AG09309 (cell line): ENCODE measurements at regions not wholly inside any gene's neighbourhood (a gene's known extent, or its start where the extent isn't known, plus 50 kb on each side); places are given as distances from the start of the nearest gene placed in this dataset.

Source experiments
- DNase-seq: peaks from one replicate; pipeline ENCODE4 v3.0.0-alpha.2; 2010; ENCODE audit warnings: low read depth
- H3K4me3 ChIP-seq: 2 replicates; pipeline ENCODE4 v1.5.1; 2011; ENCODE audit warnings: mild to moderate bottlenecking, low read depth, low read length, moderate library complexity; ENCODE audit not compliant: control insufficient read depth
- TF ChIP-seq, protein P1 (sequence below): IDR thresholded peaks from 2 replicates; pipeline ENCODE4 v1.5.1; 2011; ENCODE audit warnings: mild to moderate bottlenecking, low read depth, low read length, inconsistent platforms; ENCODE audit not compliant: insufficient read depth, control insufficient read depth; ENCODE audit errors: missing control alignments

DNA sequence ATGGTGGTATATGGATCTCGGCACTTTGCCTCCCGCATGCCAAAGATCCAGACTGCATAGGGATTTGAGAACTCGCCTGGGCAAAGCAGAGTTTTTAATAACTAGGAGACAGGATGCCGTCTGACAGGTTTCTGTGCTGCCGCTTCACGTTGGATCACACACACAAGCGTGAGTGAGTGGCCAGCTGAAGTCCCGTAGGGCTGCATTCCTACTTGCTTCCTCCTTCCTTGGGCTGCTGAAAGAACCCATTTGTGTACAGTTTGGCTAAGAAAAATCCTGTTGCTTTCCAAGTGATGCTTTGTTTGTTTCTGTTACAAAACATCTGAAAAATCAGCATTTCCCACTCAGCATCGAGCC is 604.3 kb upstream of the CFAP20DC start:
- TF ChIP-seq, protein P1, sequence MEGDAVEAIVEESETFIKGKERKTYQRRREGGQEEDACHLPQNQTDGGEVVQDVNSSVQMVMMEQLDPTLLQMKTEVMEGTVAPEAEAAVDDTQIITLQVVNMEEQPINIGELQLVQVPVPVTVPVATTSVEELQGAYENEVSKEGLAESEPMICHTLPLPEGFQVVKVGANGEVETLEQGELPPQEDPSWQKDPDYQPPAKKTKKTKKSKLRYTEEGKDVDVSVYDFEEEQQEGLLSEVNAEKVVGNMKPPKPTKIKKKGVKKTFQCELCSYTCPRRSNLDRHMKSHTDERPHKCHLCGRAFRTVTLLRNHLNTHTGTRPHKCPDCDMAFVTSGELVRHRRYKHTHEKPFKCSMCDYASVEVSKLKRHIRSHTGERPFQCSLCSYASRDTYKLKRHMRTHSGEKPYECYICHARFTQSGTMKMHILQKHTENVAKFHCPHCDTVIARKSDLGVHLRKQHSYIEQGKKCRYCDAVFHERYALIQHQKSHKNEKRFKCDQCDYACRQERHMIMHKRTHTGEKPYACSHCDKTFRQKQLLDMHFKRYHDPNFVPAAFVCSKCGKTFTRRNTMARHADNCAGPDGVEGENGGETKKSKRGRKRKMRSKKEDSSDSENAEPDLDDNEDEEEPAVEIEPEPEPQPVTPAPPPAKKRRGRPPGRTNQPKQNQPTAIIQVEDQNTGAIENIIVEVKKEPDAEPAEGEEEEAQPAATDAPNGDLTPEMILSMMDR, result no peak
- no peak overlapping the region for H3K4me3 ChIP-seq
- DNase-seq, result no peak

DNA sequence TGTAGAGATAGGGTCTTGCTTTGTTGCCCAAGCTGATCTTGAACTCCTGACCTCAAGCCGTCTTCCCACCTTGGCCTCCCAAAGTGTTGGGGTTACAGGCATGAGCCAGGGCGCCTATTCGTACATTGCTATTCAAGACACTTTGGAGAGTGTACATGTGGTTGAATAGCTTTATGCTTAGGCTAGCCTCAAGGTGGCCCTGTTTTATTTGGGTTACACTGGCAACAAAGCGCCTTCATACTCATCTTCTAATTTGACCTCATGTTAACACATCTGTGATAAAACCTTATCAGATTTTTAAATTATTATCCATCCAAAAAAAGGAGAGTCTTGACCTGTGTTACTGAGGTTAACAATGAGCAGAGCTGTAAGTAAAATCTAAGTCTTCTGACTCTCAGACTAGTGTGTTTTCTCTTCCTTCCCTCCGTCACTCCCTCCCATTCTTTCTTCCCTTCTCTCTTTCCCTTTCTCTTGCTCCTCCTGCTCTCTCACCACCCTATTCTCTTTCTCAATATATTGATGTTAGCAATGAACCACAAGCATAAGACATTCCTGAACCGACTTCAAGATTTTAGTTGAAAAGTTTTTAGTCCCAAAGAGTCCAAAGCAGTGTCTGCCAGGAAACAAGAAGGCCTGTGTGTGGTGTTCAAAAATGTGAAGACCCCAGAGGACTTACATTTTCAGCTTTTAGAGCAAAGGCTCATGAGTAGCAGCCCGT is 603.7 kb upstream of the CFAP20DC start:
- TF ChIP-seq, protein P1, result no peak
- H3K4me3 ChIP-seq, result no peak overlapping the region
- no peak for DNase-seq

DNA sequence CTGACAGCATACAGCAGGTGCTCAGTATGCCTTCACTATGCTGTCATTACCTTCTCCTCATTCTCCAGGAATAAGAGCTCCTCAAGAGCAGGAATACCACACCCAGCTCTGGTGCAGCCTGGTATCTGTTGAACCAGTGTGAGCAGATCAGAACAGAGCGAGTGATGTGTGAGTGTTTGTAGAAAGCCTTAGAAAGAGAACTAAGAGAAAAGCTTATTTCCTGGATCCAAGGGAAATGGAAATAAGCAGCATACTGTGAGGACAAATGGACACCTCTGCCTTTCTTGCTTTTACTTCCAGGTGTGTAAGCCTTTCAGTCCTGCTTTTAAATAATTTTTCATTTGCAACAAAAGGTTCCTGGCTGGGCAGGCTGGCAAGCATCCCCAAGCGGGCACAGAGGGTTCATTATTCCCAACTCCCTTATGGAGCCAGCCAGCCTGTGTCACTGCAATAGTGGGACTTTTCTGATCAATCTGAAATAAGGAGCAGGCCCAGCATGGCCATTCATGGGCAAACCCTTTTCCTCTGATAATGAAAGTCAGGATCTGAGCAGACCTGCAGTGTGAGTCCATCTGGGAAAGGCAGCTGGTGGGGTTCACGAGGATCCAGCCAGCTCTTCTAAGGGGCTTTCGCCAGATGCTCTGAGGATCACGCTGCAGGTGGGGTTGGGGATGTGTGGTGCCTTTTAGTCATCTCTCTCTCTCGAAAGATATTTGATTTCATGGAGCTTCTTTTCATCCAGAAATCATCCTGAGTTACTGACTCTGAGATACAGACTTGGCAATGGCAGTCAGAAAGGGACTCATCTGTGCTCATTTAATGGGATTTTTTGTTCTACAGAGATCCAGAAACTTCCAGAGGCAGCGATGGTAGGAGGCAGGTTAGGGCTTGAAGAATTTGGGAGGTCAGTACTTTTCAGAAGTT is 594.9 kb upstream of the CFAP20DC start:
- no peak for DNase-seq
- TF ChIP-seq, protein P1, result no peak
- no peak overlapping the region for H3K4me3 ChIP-seq

DNA sequence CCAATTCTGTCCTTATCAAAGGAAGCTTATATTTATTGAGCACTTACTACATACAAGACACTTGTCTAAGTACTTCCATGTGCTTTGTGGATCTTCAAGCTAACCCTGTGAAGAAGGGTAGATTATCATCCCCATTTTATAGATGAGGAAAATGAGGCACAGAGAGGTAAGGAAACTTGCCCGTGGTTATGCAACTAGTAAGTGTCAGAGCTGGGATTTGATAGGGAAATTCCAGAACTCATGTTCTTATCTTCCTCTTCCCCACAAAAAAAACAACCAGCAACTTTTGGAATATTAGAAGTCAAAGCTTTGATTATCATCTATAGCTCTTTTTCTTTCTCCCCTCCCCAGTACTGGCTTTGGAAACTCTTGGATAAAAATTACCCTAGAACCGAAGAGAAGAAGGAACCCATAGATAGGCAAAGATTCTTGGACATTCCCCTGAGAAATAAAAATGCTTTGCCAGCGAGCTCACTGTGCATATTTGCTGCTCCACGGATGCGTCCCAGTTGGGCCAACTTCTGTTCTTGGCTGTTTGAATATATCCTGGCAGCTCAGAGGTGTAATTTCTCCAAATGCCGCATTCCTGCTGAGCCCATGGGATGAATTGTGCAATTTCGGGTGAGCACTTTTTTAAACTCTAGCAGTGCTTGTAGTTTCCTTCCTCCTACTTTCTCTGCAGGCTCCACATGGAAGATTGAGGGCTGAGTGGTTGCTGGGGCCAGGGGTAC is 591.5 kb upstream of the CFAP20DC start:
- no peak overlapping the region for H3K4me3 ChIP-seq
- no peak for DNase-seq
- TF ChIP-seq, protein P1, result no peak

DNA sequence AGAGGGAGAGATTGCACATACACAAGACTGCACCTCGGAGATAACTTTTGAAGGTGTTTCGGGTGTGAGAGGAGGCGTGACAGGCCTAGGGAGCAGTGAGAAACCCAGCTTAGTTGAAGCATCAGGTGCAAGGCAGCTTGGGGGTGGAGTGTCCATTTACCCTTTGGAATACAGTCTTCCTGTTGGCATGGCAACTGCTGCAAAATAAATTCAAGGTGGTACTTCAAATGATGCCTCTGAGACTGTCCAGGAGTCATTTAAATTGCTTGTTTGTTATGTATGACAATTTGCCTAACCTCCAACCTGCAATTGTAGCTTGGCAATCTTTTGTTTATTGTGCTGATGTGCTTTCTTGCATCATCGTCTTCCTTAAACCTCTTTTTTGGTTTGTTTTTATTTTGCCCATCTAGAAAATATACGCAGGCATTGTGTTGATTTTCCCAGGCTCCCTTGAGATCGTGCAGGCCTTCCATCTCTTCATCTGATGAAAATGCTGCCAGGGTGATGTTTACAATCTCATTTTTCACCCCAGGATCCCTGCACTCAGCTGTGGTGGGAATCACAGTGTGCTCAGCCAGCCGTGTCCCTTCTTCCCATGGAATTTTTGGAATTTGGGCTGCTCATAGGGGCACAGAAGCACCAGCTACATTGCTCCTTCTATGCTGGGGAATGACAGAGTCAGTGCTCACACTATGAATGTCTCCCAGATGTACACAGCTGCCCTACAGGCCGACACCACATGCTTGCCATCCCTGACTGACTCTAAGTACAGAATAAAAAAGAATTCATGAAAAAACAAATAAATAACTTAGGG is 583.1 kb upstream of the CFAP20DC start:
- H3K4me3 ChIP-seq, result no peak overlapping the region
- DNase-seq, result no peak
- TF ChIP-seq, protein P1, result no peak

DNA sequence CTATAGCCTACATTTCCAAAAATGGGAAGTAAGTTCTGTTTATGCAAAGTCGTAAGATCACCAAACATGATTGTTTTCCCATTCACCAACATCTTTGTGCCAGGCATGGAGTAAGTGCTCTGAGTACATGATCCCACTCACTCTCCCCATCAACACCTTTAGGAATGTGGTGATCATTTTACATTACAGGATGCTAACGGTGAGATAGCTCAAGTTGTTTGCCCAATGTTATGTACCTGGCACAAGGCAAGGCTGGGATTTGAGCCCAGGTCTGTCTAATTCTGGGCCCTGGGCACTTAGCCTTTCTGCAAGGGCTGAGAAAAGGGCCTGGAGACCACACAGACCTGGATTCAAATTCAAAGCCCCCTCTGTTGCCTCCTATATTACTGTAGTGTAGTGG is 581.7 kb upstream of the CFAP20DC start:
- no peak for DNase-seq
- TF ChIP-seq, protein P1, result no peak
- no peak overlapping the region for H3K4me3 ChIP-seq
